Activated CD4-positive, alpha-beta memory T cell treated with anti-CD3 and anti-CD28 coated beads, Interleukin-2, amount 10 ng/mL, durations not matched to agents 7 days and 5 days (primary cell): ENCODE measurements at regions not wholly inside any gene's neighbourhood (a gene's known extent, or its start where the extent isn't known, plus 50 kb on each side); places are given as distances from the start of the nearest gene placed in this dataset.

Experiments used
- CTCF ChIA-PET: fragments of 350-600 bp; sonication (Branson Sonifier 250); formaldehyde crosslinking; loops from one replicate; lab custom pipeline; 2021; ENCODE audit warnings: antibody characterized with exemption, inconsistent platforms; lab: Charles Lee
- POLR2A ChIA-PET: fragments of 350-600 bp; sonication (Branson Sonifier 250); formaldehyde crosslinking; loops from one replicate; lab custom pipeline; 2021; ENCODE audit warnings: antibody characterized with exemption; lab: Charles Lee
- DNase-seq: peaks from one replicate; pipeline ENCODE4 v3.0.0-alpha.2; 2020
- H3K27ac Mint-ChIP-seq: one replicate; pipeline ENCODE4 v1.8.0; 2021; ENCODE audit warnings: mild to moderate bottlenecking, mixed read lengths
- H3K27me3 Mint-ChIP-seq: one replicate; pipeline ENCODE4 v1.8.0; 2021; ENCODE audit warnings: mixed read lengths
- H3K36me3 Mint-ChIP-seq: one replicate; pipeline ENCODE4 v1.8.0; 2021; ENCODE audit warnings: low read depth, mixed read lengths
- H3K4me1 Mint-ChIP-seq: one replicate; pipeline ENCODE4 v1.8.0; 2021; ENCODE audit warnings: mixed read lengths
- H3K4me3 Mint-ChIP-seq: one replicate; pipeline ENCODE4 v1.8.0; 2021; ENCODE audit warnings: mild to moderate bottlenecking, mixed read lengths
- H3K9me3 Mint-ChIP-seq: one replicate; pipeline ENCODE4 v1.8.0; 2021; ENCODE audit warnings: mixed read lengths

GRCh38 chrX:25156323-25156722 lies 140.6 kb upstream of the ARX start:
- DNase-seq = no peak
- H3K4me1 Mint-ChIP-seq = no peaks in the 10 kb centered on the region
- H3K4me3 Mint-ChIP-seq = no peak overlapping the region
- no peak overlapping the region for H3K27ac Mint-ChIP-seq
- H3K9me3 Mint-ChIP-seq = no peaks in the 10 kb centered on the region
- ChIA-PET CTCF (no interaction called here), POLR2A (no interaction called here)
- H3K27me3 Mint-ChIP-seq = peaks cover 7% of the 10 kb centered on the region
- no peaks in the 10 kb centered on the region for H3K36me3 Mint-ChIP-seq

GRCh38 chrX:25154168-25154567 lies 138.4 kb upstream of the ARX start:
- H3K27me3 Mint-ChIP-seq = peaks cover 7% of the 10 kb centered on the region
- no peak for DNase-seq
- ChIA-PET CTCF (no interaction called here), POLR2A (no interaction called here)
- H3K4me3 Mint-ChIP-seq = no peak overlapping the region
- no peaks in the 10 kb centered on the region for H3K4me1 Mint-ChIP-seq
- no peak overlapping the region for H3K27ac Mint-ChIP-seq
- H3K36me3 Mint-ChIP-seq = no peaks in the 10 kb centered on the region
- H3K9me3 Mint-ChIP-seq = no peaks in the 10 kb centered on the region

GRCh38 chrX:25151749-25152148 lies 136.0 kb upstream of the ARX start:
- Mint-ChIP-seq H3K4me3 (no peak overlapping the region), H3K27ac (no peak overlapping the region), H3K36me3 (no peaks in the 10 kb centered on the region), H3K9me3 (no peaks in the 10 kb centered on the region), H3K27me3 (peaks cover 9% of the 10 kb centered on the region), H3K4me1 (no peaks in the 10 kb centered on the region)
- DNase-seq = no peak
- CTCF ChIA-PET = interaction anchor here (0.9 kb wide), 1 partner anchor 8 kb away, joined by 3 read pairs; no protein-coding TSS in a partner anchor
- POLR2A ChIA-PET = no interaction called here

- no peak overlapping the region for H3K27ac Mint-ChIP-seq
- DNase-seq = peak; percentile 22
- no peaks in the 10 kb centered on the region for H3K9me3 Mint-ChIP-seq
- H3K36me3 Mint-ChIP-seq = no peaks in the 10 kb centered on the region
- H3K4me1 Mint-ChIP-seq = no peaks in the 10 kb centered on the region
- ChIA-PET POLR2A (no interaction called here), CTCF (interaction anchor here (0.6 to 2.6 kb wide), 14 partner anchors 8 to 770 kb away, joined by 3 to 25 read pairs (median 3); partner anchors contain the start of gene ARX)
- H3K27me3 Mint-ChIP-seq = peaks cover 7% of the 10 kb centered on the region
- H3K4me3 Mint-ChIP-seq = no peak overlapping the region
These were observed 128.5 kb upstream of the ARX start for GRCh38 chrX:25144043-25144940.

GRCh38 chrX:25143596-25143995 lies 127.8 kb upstream of the ARX start:
- no peaks in the 10 kb centered on the region for H3K4me1 Mint-ChIP-seq
- no peaks in the 10 kb centered on the region for H3K36me3 Mint-ChIP-seq
- DNase-seq = no peak
- CTCF ChIA-PET = interaction anchor here (0.6 to 2.6 kb wide), 12 partner anchors 9 to 770 kb away, joined by 3 to 25 read pairs (median 4); partner anchors contain the start of gene ARX
- H3K27ac Mint-ChIP-seq = no peak overlapping the region
- POLR2A ChIA-PET = no interaction called here
- no peaks in the 10 kb centered on the region for H3K9me3 Mint-ChIP-seq
- H3K27me3 Mint-ChIP-seq = peaks cover 8% of the 10 kb centered on the region
- H3K4me3 Mint-ChIP-seq = no peak overlapping the region

- CTCF ChIA-PET = no interaction called here
- Mint-ChIP-seq H3K27me3 (peaks cover 8% of the 10 kb centered on the region), H3K4me1 (no peaks in the 10 kb centered on the region), H3K36me3 (no peaks in the 10 kb centered on the region), H3K4me3 (no peak overlapping the region), H3K27ac (no peak overlapping the region), H3K9me3 (no peaks in the 10 kb centered on the region)
- POLR2A ChIA-PET = no interaction called here
- no peak for DNase-seq
These were observed 125.9 kb upstream of the ARX start for GRCh38 chrX:25141684-25142083.

GRCh38 chrX:25131055-25131454 lies 115.3 kb upstream of the ARX start:
- H3K27me3 Mint-ChIP-seq = peaks cover 13% of the 10 kb centered on the region
- no peaks in the 10 kb centered on the region for H3K9me3 Mint-ChIP-seq
- CTCF ChIA-PET = no interaction called here
- POLR2A ChIA-PET = no interaction called here
- no peaks in the 10 kb centered on the region for H3K36me3 Mint-ChIP-seq
- H3K27ac Mint-ChIP-seq = no peak overlapping the region
- DNase-seq = no peak
- no peak overlapping the region for H3K4me3 Mint-ChIP-seq
- H3K4me1 Mint-ChIP-seq = no peaks in the 10 kb centered on the region

GRCh38 chrX:25130619-25131018 lies 114.9 kb upstream of the ARX start:
- H3K9me3 Mint-ChIP-seq = no peaks in the 10 kb centered on the region
- no peaks in the 10 kb centered on the region for H3K36me3 Mint-ChIP-seq

GRCh38 chrX:25125483-25125882 lies 109.7 kb upstream of the ARX start:
- peaks cover 9% of the 10 kb centered on the region for H3K27me3 Mint-ChIP-seq
- no peaks in the 10 kb centered on the region for H3K9me3 Mint-ChIP-seq
- POLR2A ChIA-PET = no interaction called here
- H3K27ac Mint-ChIP-seq = no peak overlapping the region
- no peak overlapping the region for H3K4me3 Mint-ChIP-seq
- no peaks in the 10 kb centered on the region for H3K4me1 Mint-ChIP-seq
- CTCF ChIA-PET = no interaction called here
- no peaks in the 10 kb centered on the region for H3K36me3 Mint-ChIP-seq
- DNase-seq = no peak

More at GRCh38 chrX:25130619-25131018, 114.9 kb upstream of the ARX start:
- H3K4me1 Mint-ChIP-seq = no peaks in the 10 kb centered on the region
- H3K27me3 Mint-ChIP-seq = peaks cover 13% of the 10 kb centered on the region
- H3K4me3 Mint-ChIP-seq = no peak overlapping the region
- CTCF ChIA-PET = no interaction called here
- no peak for DNase-seq
- POLR2A ChIA-PET = no interaction called here
- H3K27ac Mint-ChIP-seq = no peak overlapping the region

GRCh38 chrX:25124391-25124790 lies 108.6 kb upstream of the ARX start:
- H3K27ac Mint-ChIP-seq = no peak overlapping the region
- no peak for DNase-seq
- H3K4me3 Mint-ChIP-seq = no peak overlapping the region

GRCh38 chrX:25112156-25112555 lies 96.4 kb upstream of the ARX start:
- Mint-ChIP-seq H3K9me3 (no peaks in the 10 kb centered on the region), H3K27me3 (no peaks in the 10 kb centered on the region), H3K4me1 (no peaks in the 10 kb centered on the region), H3K27ac (no peak overlapping the region), H3K4me3 (no peak overlapping the region), H3K36me3 (no peaks in the 10 kb centered on the region)
- DNase-seq = no peak
- POLR2A ChIA-PET = no interaction called here
- CTCF ChIA-PET = no interaction called here

More at GRCh38 chrX:25124391-25124790, 108.6 kb upstream of the ARX start:
- Mint-ChIP-seq H3K9me3 (no peaks in the 10 kb centered on the region), H3K27me3 (peaks cover 8% of the 10 kb centered on the region), H3K4me1 (no peaks in the 10 kb centered on the region), H3K36me3 (no peaks in the 10 kb centered on the region)
- CTCF ChIA-PET = no interaction called here
- POLR2A ChIA-PET = no interaction called here

- Mint-ChIP-seq H3K9me3 (no peaks in the 10 kb centered on the region), H3K4me3 (no peak overlapping the region), H3K4me1 (no peaks in the 10 kb centered on the region), H3K27ac (no peak overlapping the region), H3K27me3 (no peaks in the 10 kb centered on the region), H3K36me3 (no peaks in the 10 kb centered on the region)
- ChIA-PET CTCF (no interaction called here), POLR2A (no interaction called here)
- DNase-seq = no peak
These were observed 92.7 kb upstream of the ARX start for GRCh38 chrX:25108481-25108880.

GRCh38 chrX:25105221-25105620 lies 89.5 kb upstream of the ARX start:
- ChIA-PET CTCF (no interaction called here), POLR2A (no interaction called here)
- Mint-ChIP-seq H3K27me3 (no peaks in the 10 kb centered on the region), H3K4me3 (no peak overlapping the region), H3K27ac (no peak overlapping the region), H3K36me3 (no peaks in the 10 kb centered on the region), H3K9me3 (no peaks in the 10 kb centered on the region), H3K4me1 (no peaks in the 10 kb centered on the region)
- DNase-seq = no peak
